RWPE2 (cell line): ENCODE measurements at regions not wholly inside any gene's neighbourhood (a gene's known extent, or its start where the extent isn't known, plus 50 kb on each side); places are given as distances from the start of the nearest gene placed in this dataset.

ENCODE experiments used
- ATAC-seq: fragments of 200-7000 bp; cut with Tn5 transposase; 3 replicates; pipeline ENCODE4 v1.9.1; 2021; ENCODE audit warnings: low read depth
- DNase-seq: peaks from one replicate; pipeline ENCODE4 v3.0.0-alpha.2; 2020; ENCODE audit warnings: low spot score
- H3K27ac ChIP-seq: fragments of 450-650 bp; 2 replicates; pipeline ENCODE4 v1.5.1; 2017; ENCODE audit warnings: mild to moderate bottlenecking; ENCODE audit not compliant: poor library complexity, severe bottlenecking
- H3K27me3 ChIP-seq: fragments of 250-450 bp; sonication (Bioruptor Pico); 2 replicates; pipeline ENCODE4 v1.5.1; 2021; ENCODE audit warnings: mild to moderate bottlenecking, moderate library complexity; ENCODE audit not compliant: insufficient read depth, poor library complexity, severe bottlenecking
- H3K36me3 ChIP-seq: fragments of 250-450 bp; sonication (Bioruptor Pico); 2 replicates; pipeline ENCODE4 v1.5.1; 2020; ENCODE audit warnings: low read depth, mild to moderate bottlenecking, moderate library complexity
- H3K4me1 ChIP-seq: fragments of 250-450 bp; sonication (Bioruptor Pico); 2 replicates; pipeline ENCODE4 v1.5.1; 2021; ENCODE audit warnings: mild to moderate bottlenecking, moderate library complexity; ENCODE audit not compliant: insufficient read depth, poor library complexity, severe bottlenecking
- H3K4me3 ChIP-seq: fragments of 250-450 bp; sonication (Bioruptor Pico); 2 replicates; pipeline ENCODE4 v1.5.1; 2021; ENCODE audit warnings: mild to moderate bottlenecking, moderate library complexity; ENCODE audit not compliant: severe bottlenecking
- H3K9me3 ChIP-seq: fragments of 250-450 bp; sonication (Bioruptor Pico); 2 replicates; pipeline ENCODE4 v1.5.1; 2021; ENCODE audit warnings: mild to moderate bottlenecking, moderate library complexity; ENCODE audit not compliant: severe bottlenecking
- CTCF ChIP-seq: fragments of 450-650 bp; IDR thresholded peaks from one replicate; pipeline ENCODE4 v1.5.1; 2017; ENCODE audit warnings: mild to moderate bottlenecking, moderate library complexity; ENCODE audit not compliant: poor library complexity, severe bottlenecking

GRCh38 chr18:76581261-76581660 is 86.2 kb upstream of the ZNF516 start:
- DNase-seq (no peak), ATAC-seq (no peak)
- Histone ChIP-seq H3K27ac (no peak overlapping the region), H3K9me3 (no peaks in the 10 kb centered on the region), H3K4me1 (no peaks in the 10 kb centered on the region), H3K4me3 (no peak overlapping the region), H3K36me3 (no peaks in the 10 kb centered on the region), H3K27me3 (no peaks in the 10 kb centered on the region)
- TF ChIP-seq CTCF = no peak

GRCh38 chr18:76580288-76580962 is 85.4 kb upstream of the ZNF516 start:
- Histone ChIP-seq H3K4me3 (no peak overlapping the region), H3K36me3 (no peaks in the 10 kb centered on the region), H3K9me3 (no peaks in the 10 kb centered on the region), H3K27me3 (no peaks in the 10 kb centered on the region), H3K4me1 (no peaks in the 10 kb centered on the region), H3K27ac (no peak overlapping the region)
- DNase-seq (no peak), ATAC-seq (no peak)
- no peak for TF ChIP-seq CTCF

GRCh38 chr18:76579301-76579695 is 84.3 kb upstream of the ZNF516 start:
- TF ChIP-seq CTCF = no peak
- H3K9me3 ChIP-seq = no peaks in the 10 kb centered on the region
- no peak for ATAC-seq
- H3K27ac ChIP-seq = no peak overlapping the region
- H3K27me3 ChIP-seq = no peaks in the 10 kb centered on the region
- H3K36me3 ChIP-seq = no peaks in the 10 kb centered on the region
- H3K4me3 ChIP-seq = no peak overlapping the region
- no peak for DNase-seq
- peaks cover 3% of the 10 kb centered on the region for H3K4me1 ChIP-seq

- no peak overlapping the region for H3K4me3 ChIP-seq
- DNase-seq (no peak), ATAC-seq (no peak)
- no peak overlapping the region for H3K27ac ChIP-seq
- H3K4me1 ChIP-seq = peaks cover 8% of the 10 kb centered on the region
- H3K36me3 ChIP-seq = no peaks in the 10 kb centered on the region
- no peaks in the 10 kb centered on the region for H3K9me3 ChIP-seq
- TF ChIP-seq CTCF = no peak
- H3K27me3 ChIP-seq = no peaks in the 10 kb centered on the region
Measured at GRCh38 chr18:76578571-76579300, 83.7 kb upstream of the ZNF516 start.

GRCh38 chr18:76573325-76574025 is 78.4 kb upstream of the ZNF516 start:
- H3K27me3 ChIP-seq = no peaks in the 10 kb centered on the region
- DNase-seq (no peak), ATAC-seq (peak; percentile 96)
- no peak for TF ChIP-seq CTCF
- H3K4me1 ChIP-seq = peaks cover 17% of the 10 kb centered on the region
- H3K27ac ChIP-seq = peak overlapping the region; percentile 67
- H3K9me3 ChIP-seq = no peaks in the 10 kb centered on the region
- no peak overlapping the region for H3K4me3 ChIP-seq
- H3K36me3 ChIP-seq = no peaks in the 10 kb centered on the region
